Hepatocyte (in vitro differentiated cells): ENCODE measurements at regions not wholly inside any gene's neighbourhood (a gene's known extent, or its start where the extent isn't known, plus 50 kb on each side); places are given as distances from the start of the nearest gene placed in this dataset.

ENCODE experiments used
- DNase-seq: peaks from one replicate; pipeline ENCODE4 v3.0.0-alpha.2; 2016; ENCODE audit warnings: low spot score
- H2AFZ ChIP-seq: fragments of 200-600 bp; sonication (generic); 2 replicates; pipeline ENCODE4 v1.6.0; 2016; ENCODE audit warnings: antibody characterized with exemption, mild to moderate bottlenecking
- H3K27ac ChIP-seq: fragments of 200-600 bp; sonication (generic); 2 replicates; pipeline ENCODE4 v1.5.1; 2016; ENCODE audit warnings: mild to moderate bottlenecking
- H3K27me3 ChIP-seq: fragments of 200-600 bp; sonication (generic); 2 replicates; pipeline ENCODE4 v1.6.1; 2016
- H3K36me3 ChIP-seq: fragments of 200-600 bp; sonication (generic); replicated peaks from 2 replicates; pipeline ENCODE4 v1.5.1; 2016; ENCODE audit warnings: low read depth; ENCODE audit not compliant: insufficient read depth
- H3K4me1 ChIP-seq: fragments of 200-600 bp; sonication (generic); 2 replicates; pipeline ENCODE4 v1.5.1; 2016; ENCODE audit warnings: mild to moderate bottlenecking, moderate library complexity; ENCODE audit not compliant: insufficient read depth
- H3K4me2 ChIP-seq: fragments of 200-600 bp; sonication (generic); 2 replicates; pipeline ENCODE4 v1.6.0; 2016
- H3K4me3 ChIP-seq: fragments of 200-600 bp; sonication (generic); 2 replicates; pipeline ENCODE4 v1.5.1; 2016; ENCODE audit warnings: mild to moderate bottlenecking
- H3K79me2 ChIP-seq: fragments of 200-600 bp; sonication (generic); 2 replicates; pipeline ENCODE4 v1.6.0; 2017; ENCODE audit warnings: mild to moderate bottlenecking
- H3K9me2 ChIP-seq: fragments of 200-600 bp; sonication (generic); replicated peaks from 2 replicates; pipeline ENCODE4 v1.6.0; 2017; ENCODE audit warnings: mild to moderate bottlenecking; ENCODE audit not compliant: insufficient read depth
- H3K9me3 ChIP-seq: fragments of 200-600 bp; sonication (generic); 2 replicates; pipeline ENCODE4 v1.5.1; 2016; ENCODE audit warnings: low read depth, mild to moderate bottlenecking
- H4K20me1 ChIP-seq: fragments of 200-600 bp; sonication (generic); 2 replicates; pipeline ENCODE4 v1.6.0; 2016; ENCODE audit warnings: mild to moderate bottlenecking; ENCODE audit not compliant: insufficient read depth, poor library complexity, severe bottlenecking
- CTCF ChIP-seq: fragments of 200-600 bp; sonication (generic); IDR thresholded peaks from 2 replicates; pipeline ENCODE4 v1.5.1; 2016; ENCODE audit warnings: antibody characterized with exemption, mild to moderate bottlenecking; ENCODE audit not compliant: poor library complexity
- EZH2 ChIP-seq: fragments of 200-600 bp; sonication (generic); IDR thresholded peaks from 2 replicates; pipeline ENCODE4 v1.6.1; 2016; ENCODE audit warnings: antibody characterized with exemption, mild to moderate bottlenecking, borderline replicate concordance
- EZH2phosphoT487 ChIP-seq: fragments of 200-600 bp; sonication (generic); IDR thresholded peaks from one replicate; pipeline ENCODE4 v1.6.1; 2018; ENCODE audit warnings: antibody characterized with exemption, mild to moderate bottlenecking, low read depth, moderate library complexity; ENCODE audit not compliant: unreplicated experiment, severe bottlenecking
- WGBS: methylation state at CpG from one replicate; pipeline ENCODE4 v1.1.6; 2016; ENCODE audit warnings: low lambda C conversion rate; ENCODE audit errors: missing lambda C conversion rate; 5-methylcytosine and 5-hydroxymethylcytosine counted together

- no peak for TF ChIP-seq EZH2
- H3K4me3 ChIP-seq, result no peak overlapping the region
- H3K9me2 ChIP-seq, result no peaks in the 10 kb centered on the region
- H3K4me1 ChIP-seq, result no peaks in the 10 kb centered on the region
- H3K79me2 ChIP-seq, result no peaks in the 10 kb centered on the region
- no peak overlapping the region for H2AFZ ChIP-seq
- no peaks in the 10 kb centered on the region for H3K27me3 ChIP-seq
- no peak overlapping the region for H3K27ac ChIP-seq
- H3K9me3 ChIP-seq, result no peaks in the 10 kb centered on the region
- no peak for DNase-seq
- H4K20me1 ChIP-seq, result no peaks in the 10 kb centered on the region
- no peak overlapping the region for H3K4me2 ChIP-seq
- H3K36me3 ChIP-seq, result no peaks in the 10 kb centered on the region
- 79% methylated on average over 4 of the region's 4 CpGs for WGBS
These were observed 82.2 kb downstream of the IRX2 start for GRCh38 chr5:2669259-2669658.

- no peak overlapping the region for H2AFZ ChIP-seq
- WGBS, result 41% methylated on average over 11 of the region's 11 CpGs
These were observed 85.4 kb downstream of the IRX2 start for GRCh38 chr5:2666081-2666480.

GRCh38 chr5:2663489-2663888 is 88.0 kb downstream of the IRX2 start:
- TF ChIP-seq CTCF (no peak), EZH2 (no peak), EZH2phosphoT487 (no peak)
- Histone ChIP-seq H3K27ac (no peak overlapping the region), H4K20me1 (no peaks in the 10 kb centered on the region), H3K79me2 (no peaks in the 10 kb centered on the region), H3K4me3 (no peak overlapping the region), H3K36me3 (no peaks in the 10 kb centered on the region), H3K27me3 (no peaks in the 10 kb centered on the region), H3K4me2 (no peak overlapping the region), H2AFZ (no peak overlapping the region), H3K9me2 (no peaks in the 10 kb centered on the region), H3K4me1 (peaks cover 7% of the 10 kb centered on the region), H3K9me3 (no peaks in the 10 kb centered on the region)
- no peak for DNase-seq
- WGBS, result 57% methylated on average over 3 of the region's 3 CpGs

More at GRCh38 chr5:2666081-2666480, 85.4 kb downstream of the IRX2 start:
- Histone ChIP-seq H3K9me3 (no peaks in the 10 kb centered on the region), H3K27ac (no peak overlapping the region), H3K4me1 (no peaks in the 10 kb centered on the region), H3K36me3 (no peaks in the 10 kb centered on the region), H3K79me2 (no peaks in the 10 kb centered on the region), H3K4me3 (no peak overlapping the region), H4K20me1 (no peaks in the 10 kb centered on the region), H3K4me2 (no peak overlapping the region), H3K9me2 (no peaks in the 10 kb centered on the region), H3K27me3 (no peaks in the 10 kb centered on the region)
- no peak for DNase-seq
- TF ChIP-seq CTCF (no peak), EZH2 (no peak), EZH2phosphoT487 (no peak)

- no peak overlapping the region for H2AFZ ChIP-seq
- no peak overlapping the region for H3K27ac ChIP-seq
- H3K36me3 ChIP-seq, result no peaks in the 10 kb centered on the region
- WGBS, result 31% methylated on average over 8 of the region's 8 CpGs
- no peaks in the 10 kb centered on the region for H3K9me2 ChIP-seq
- peaks cover 8% of the 10 kb centered on the region for H3K27me3 ChIP-seq
- H3K4me1 ChIP-seq, result peaks cover 7% of the 10 kb centered on the region
- DNase-seq, result no peak
- H3K4me2 ChIP-seq, result no peak overlapping the region
- H4K20me1 ChIP-seq, result no peaks in the 10 kb centered on the region
- H3K4me3 ChIP-seq, result no peak overlapping the region
- H3K9me3 ChIP-seq, result no peaks in the 10 kb centered on the region
- H3K79me2 ChIP-seq, result no peaks in the 10 kb centered on the region
- TF ChIP-seq EZH2phosphoT487 (no peak), EZH2 (no peak), CTCF (no peak)
These were observed 91.2 kb downstream of the IRX2 start for GRCh38 chr5:2660315-2660714.
